Heart left ventricle (tissue), 16 donors: ENCODE measurements at regions not wholly inside any gene's neighbourhood (a gene's known extent, or its start where the extent isn't known, plus 50 kb on each side); places are given as distances from the start of the nearest gene placed in this dataset.

ENCODE experiments used
- ATAC-seq, 4 donors: fragments of 200-7000 bp; cut with Tn5 transposase; one replicate each; pipeline ENCODE4 v1.9.1; 2020 to 2022; ENCODE audit warnings: moderate library complexity in 4 of 4, mild to moderate bottlenecking in 3 of 4, moderate number of reproducible peaks in 1 of 4
- DNase-seq, 5 donors: peaks; one replicate each; pipeline ENCODE4 v3.0.0-alpha.2; 2020
- H3K27ac ChIP-seq, 12 donors: fragments of 200-600 bp; sonication (generic) in 4 of 12; one replicate each; pipeline versions ENCODE4 v1.5.0 to v1.8.0; 2016 to 2022; ENCODE audit warnings: mild to moderate bottlenecking in 2 of 12
- H3K27me3 ChIP-seq, 9 donors: fragments of 200-600 bp; sonication (generic) in 2 of 9; one replicate each; pipeline versions ENCODE4 v1.5.1 to v1.8.0; 2016 to 2022; ENCODE audit warnings: mild to moderate bottlenecking in 3 of 9
- H3K36me3 ChIP-seq, 9 donors: fragments of 200-600 bp; sonication (generic) in 2 of 9; one replicate each; pipeline versions ENCODE4 v1.5.0 to v1.8.0; 2018 to 2022; ENCODE audit warnings: mild to moderate bottlenecking in 2 of 9
- H3K4me1 ChIP-seq, 12 donors: fragments of 200-600 bp; sonication (generic) in 4 of 12; one replicate each; pipeline versions ENCODE4 v1.5.0 to v1.8.0; 2016 to 2022; ENCODE audit warnings: mild to moderate bottlenecking in 3 of 12
- H3K4me3 ChIP-seq, 12 donors: fragments of 200-600 bp; sonication (generic) in 4 of 12; one replicate each; pipeline versions ENCODE4 v1.5.0 to v1.8.0; 2017 to 2022; ENCODE audit warnings: mild to moderate bottlenecking in 9 of 12, moderate library complexity in 4 of 12
- H3K9me3 ChIP-seq, 12 donors: fragments of 200-600 bp; sonication (generic) in 4 of 12; one replicate each; pipeline versions ENCODE4 v1.5.0 to v1.8.0; 2016 to 2022; ENCODE audit warnings: mild to moderate bottlenecking in 1 of 12
- CTCF ChIP-seq, 12 donors: fragments of 200-600 bp; sonication (generic) in 4 of 12; IDR thresholded peaks; one replicate each; pipeline versions ENCODE4 v1.5.0 to v1.8.0; 2018 to 2022; ENCODE audit warnings: antibody characterized with exemption in 12 of 12, mild to moderate bottlenecking in 5 of 12
- POLR2A ChIP-seq, 2 donors: fragments of 450-650 bp; IDR thresholded peaks; one replicate each; pipeline ENCODE4 v1.6.1; 2017; ENCODE audit warnings: antibody characterized with exemption in 2 of 2, mild to moderate bottlenecking in 2 of 2, moderate library complexity in 2 of 2
- WGBS, 4 donors: extraction: QIAGEN DNeasy Blood & Tissue Kit in 2 of 4; methylation state at CpG; one replicate each; pipeline versions ENCODE4 v1.1.5 to v1.1.7; 2013 to 2018; 5-methylcytosine and 5-hydroxymethylcytosine counted together
- intact Hi-C, 10 donors: fragments of 100-400 bp; cut with DNase I; formaldehyde crosslinking; loops; one replicate each; pipeline versions ENCODE4 v1.11.1 to v1.14.2; 2022
- donor health status: ischemic (EF 13 %, LVEDD 7.1; RV severe dilation, severe dysfunction).
- donor health status: healthy with polysubstance abuse.
- donor health status: DM: no; HTN: yes; CAD: no.
- donor health status: DM: no; HTN: no; CAD: no.
- donor health status: ischemic (EF 25% LVEDD 6.9; RV normal size, moderate dysfunction).
- donor health status: ischemic (EF 25% LVEDD 5.7; RV mildly dilated, moderate dysfunction).
- donor health status: healthy.
- donor health status: DM: yes; HTN: yes; CAD: no.
- donor health status: ischemic (EF 35%, LVEDD 5.7; RV mildly dilated, moderate dysfunction).
- donor health status: nonischemic (EF 11% LVEDD 7.7; RV severe dilation, severe dysfunction).
- donor health status: DM: yes; HTN: yes; CAD: no.
- donor health status: PGD.
- donor health status: ischemic (EF 29% LVEDD 5.4; RV normal size, mild dysfunction).
- donor health status: nonischemic (EF 23%, LVEDD 6.1; RV moderate dilation, normal function).

- Histone ChIP-seq H3K4me3 (no peak overlapping the region), H3K4me1 (no peaks in the 10 kb centered on the region), H3K36me3 (no peaks in the 10 kb centered on the region), H3K9me3 (no peaks in the 10 kb centered on the region), H3K27ac (no peak overlapping the region), H3K27me3 (no peaks in the 10 kb centered on the region)
- no peak for TF ChIP-seq CTCF (IDR thresholded peaks at IDR 0.05)
- no peak for TF ChIP-seq POLR2A (IDR thresholded peaks at IDR 0.05)
- intact Hi-C loops = no loop called here
- DNase-seq (no peak), ATAC-seq (no peak)
- WGBS, 4 donors = 78 to 86% (median 81%) methylated on average over 5 of the region's 5 CpGs
Measured at GRCh38 chr13:39100996-39101738, 62.9 kb downstream of the NHLRC3 start.

DNA sequence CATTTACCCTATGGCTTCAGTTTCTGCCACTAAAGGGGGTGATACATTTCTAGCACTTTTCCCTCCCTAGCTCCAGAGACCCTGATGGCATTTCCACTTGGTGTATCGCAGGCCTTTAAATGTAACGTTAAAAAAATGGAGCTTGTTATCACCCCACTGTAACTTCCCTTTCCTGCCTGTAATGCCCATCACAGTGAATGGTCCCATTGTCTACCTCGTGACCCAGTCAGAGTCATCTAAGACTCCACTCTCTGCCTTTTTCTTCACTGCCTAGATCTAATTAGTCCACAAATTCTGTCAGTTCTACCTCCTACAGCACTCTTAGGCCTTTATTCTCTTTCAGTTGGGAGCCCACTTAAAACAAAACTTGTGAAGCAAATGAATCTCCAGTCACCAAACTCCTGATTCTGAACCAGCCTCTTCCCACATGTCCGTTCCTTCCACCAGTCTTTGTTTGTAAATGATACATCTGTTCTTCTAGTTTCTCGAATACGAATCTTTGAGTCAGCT, 64.8 kb downstream of the NHLRC3 start:
- WGBS, 4 donors = 67 to 75% (median 73%) methylated on average over 6 of the region's 6 CpGs
- no peak for DNase-seq
- intact Hi-C loops = no loop called here
- no peak for TF ChIP-seq CTCF (IDR thresholded peaks at IDR 0.05)
- no peak for TF ChIP-seq POLR2A (IDR thresholded peaks at IDR 0.05)
- H3K9me3 ChIP-seq = no peaks in the 10 kb centered on the region
- H3K36me3 ChIP-seq = no peaks in the 10 kb centered on the region
- H3K27me3 ChIP-seq = no peaks in the 10 kb centered on the region
- no peak overlapping the region for H3K27ac ChIP-seq
- no peak overlapping the region for H3K4me3 ChIP-seq
- no peak for ATAC-seq
- H3K4me1 ChIP-seq = no peaks in the 10 kb centered on the region

- Histone ChIP-seq H3K27me3 (no peaks in the 10 kb centered on the region), H3K4me1 (peaks cover 0 to 8% (median 0%) of the 10 kb centered on the region in 12 donors), H3K27ac (no peak overlapping the region), H3K36me3 (no peaks in the 10 kb centered on the region), H3K4me3 (no peak overlapping the region), H3K9me3 (no peaks in the 10 kb centered on the region)
- TF ChIP-seq POLR2A (IDR thresholded peaks at IDR 0.05) = no peak
- TF ChIP-seq CTCF (IDR thresholded peaks at IDR 0.05) = no peak
- 17 to 30% (median 20%) methylated on average over 1 of the region's 1 CpG for WGBS, 4 donors
- no peak for DNase-seq
- intact Hi-C loops = no loop called here
- ATAC-seq = no peak
Measured at GRCh38 chr13:39105110-39105509, 66.9 kb downstream of the NHLRC3 start.

DNA sequence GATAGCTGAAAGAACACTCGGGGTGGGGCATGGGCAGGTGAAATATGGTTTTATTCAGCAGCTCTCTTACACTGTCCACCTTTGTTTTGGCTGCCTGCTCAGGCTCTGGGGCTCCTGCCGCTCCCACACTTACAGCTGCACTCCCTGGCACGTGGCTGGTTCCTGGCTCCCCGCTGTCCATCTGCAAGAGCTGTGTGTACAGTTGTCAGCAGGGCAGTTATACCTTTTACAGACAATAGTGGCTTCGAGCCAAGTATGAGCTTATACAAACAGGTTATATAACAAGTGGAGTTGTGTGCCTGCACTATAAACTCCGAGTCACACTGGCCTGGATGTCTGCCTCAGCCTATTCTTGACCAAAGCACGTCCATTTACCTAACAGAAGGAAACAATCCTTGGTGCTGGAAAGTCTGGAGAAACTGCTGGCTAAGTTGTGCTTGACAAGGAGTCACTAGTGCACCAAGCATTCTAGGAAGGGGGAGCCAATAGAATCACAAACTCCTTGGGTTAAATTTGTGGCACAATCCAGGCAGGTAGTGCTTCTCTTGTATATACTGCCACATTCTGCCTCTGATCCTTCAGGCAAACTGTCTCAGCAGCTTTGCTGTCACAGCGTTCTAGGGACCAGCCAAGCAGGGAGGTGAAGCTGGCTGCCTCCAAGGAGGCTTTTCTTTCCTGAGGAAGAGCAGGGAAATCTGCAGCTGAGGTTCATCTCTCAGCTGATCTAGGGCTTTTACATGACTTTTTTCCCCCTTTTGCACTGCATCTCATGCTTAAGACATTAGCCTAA, 68.2 kb downstream of the NHLRC3 start:
- ATAC-seq = no peak
- intact Hi-C loops = no loop called here

More for the DNA sequence above, 68.2 kb downstream of the NHLRC3 start:
- H3K27me3 ChIP-seq = no peaks in the 10 kb centered on the region
- H3K4me3 ChIP-seq = no peak overlapping the region
- WGBS, 4 donors = 63 to 86% (median 72%) methylated on average over 7 to 8 of the region's 8 CpGs
- DNase-seq = no peak
- TF ChIP-seq CTCF (IDR thresholded peaks at IDR 0.05) = no peak
- H3K9me3 ChIP-seq = no peaks in the 10 kb centered on the region
- no peaks in the 10 kb centered on the region for H3K36me3 ChIP-seq
- H3K27ac ChIP-seq = no peak overlapping the region
- H3K4me1 ChIP-seq = peaks cover 0 to 19% (median 1%) of the 10 kb centered on the region in 12 donors
